HG03045 (cell line): ENCODE measurements at regions not wholly inside any gene's neighbourhood (a gene's known extent, or its start where the extent isn't known, plus 50 kb on each side); places are given as distances from the start of the nearest gene placed in this dataset.
"Not testable (repeated sequence)": the region's sequence is repeated elsewhere in the genome, so short reads cannot be mapped to it uniquely, and the experiment has no call there.

Source experiments
- ATAC-seq: cut with Tn5 transposase; IDR thresholded peaks from one replicate; pipeline ENCODE4 v1.9.1; 2021; ENCODE audit warnings: mild to moderate bottlenecking, moderate library complexity; ENCODE audit not compliant: unreplicated experiment

- ATAC-seq = no peak
Measured at GRCh38 chr6:167748458-167749379, 78.0 kb upstream of the AFDN start.

- no peak for ATAC-seq
Measured at GRCh38 chr6:167750956-167751358, 75.8 kb upstream of the AFDN start.

- ATAC-seq = no peak
Measured at GRCh38 chr6:167751579-167752115, 75.1 kb upstream of the AFDN start.

GRCh38 chr6:167753281-167753680, 73.4 kb upstream of the AFDN start:
- not testable (repeated sequence) for ATAC-seq

GRCh38 chr6:167754691-167755090, 72.0 kb upstream of the AFDN start:
- no peak for ATAC-seq

GRCh38 chr6:167755461-167755860, 71.2 kb upstream of the AFDN start:
- ATAC-seq = no peak

- no peak for ATAC-seq
Measured at GRCh38 chr6:167756597-167756996, 70.1 kb upstream of the AFDN start.

GRCh38 chr6:167757249-167757648, 69.5 kb upstream of the AFDN start:
- no peak for ATAC-seq

- no peak for ATAC-seq
Measured at GRCh38 chr6:167757821-167758220, 68.9 kb upstream of the AFDN start.

- no peak for ATAC-seq
Measured at GRCh38 chr6:167758309-167759023, 68.2 kb upstream of the AFDN start.

- no peak for ATAC-seq
Measured at GRCh38 chr6:167759206-167759605, 67.5 kb upstream of the AFDN start.

- ATAC-seq = no peak
Measured at GRCh38 chr6:167759912-167760311, 66.8 kb upstream of the AFDN start.

- ATAC-seq = no peak
Measured at GRCh38 chr6:167760979-167761793, 65.5 kb upstream of the AFDN start.

- ATAC-seq = no peak
Measured at GRCh38 chr6:167761794-167762258, 64.9 kb upstream of the AFDN start.

- ATAC-seq = no peak
Measured at GRCh38 chr6:167762259-167762962, 64.3 kb upstream of the AFDN start.

GRCh38 chr6:167763056-167763944, 63.4 kb upstream of the AFDN start:
- ATAC-seq = no peak

GRCh38 chr6:167764215-167764614, 62.5 kb upstream of the AFDN start:
- ATAC-seq = no peak

GRCh38 chr6:167764713-167765479, 61.8 kb upstream of the AFDN start:
- ATAC-seq = no peak
